ENCODE measurements at regions not wholly inside any gene's neighbourhood (a gene's known extent, or its start where the extent isn't known, plus 50 kb on each side); places are given as distances from the start of the nearest gene placed in this dataset.

DNA sequence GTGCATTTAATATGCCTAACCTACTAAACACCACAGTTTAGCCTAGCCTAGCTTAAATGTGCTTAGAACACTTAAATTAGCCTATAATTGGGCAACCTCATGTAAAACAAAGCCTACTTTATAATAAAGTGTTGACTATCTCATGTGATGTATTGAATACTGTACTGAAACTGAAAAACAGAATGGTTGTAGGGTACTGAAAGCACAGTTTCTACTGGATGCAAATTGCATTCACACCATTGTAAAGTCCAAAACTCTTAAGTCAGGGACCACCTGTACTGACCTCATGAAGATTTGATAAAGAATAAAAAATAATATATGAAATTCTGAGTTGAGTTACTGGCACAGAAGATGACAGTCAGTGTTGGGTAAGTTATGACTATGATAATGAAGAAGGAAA lies 625.4 kb upstream of the SOX9 start:
- Histone ChIP-seq H3K4me1 (peaks cover 0 to 12% (median 7%) of the 10 kb centered on the region in 4 donors), H3K36me3 (no peaks in the 10 kb centered on the region), H3K9me3 (no peaks in the 10 kb centered on the region), H3K27me3 (no peaks in the 10 kb centered on the region), H3K27ac (replicated peaks in 1 of 4) (no peak overlapping the region), H3K4me3 (no peak overlapping the region)
- intact Hi-C loops (cut with DNase I) = no loop called here
- TF ChIP-seq POLR2A (IDR thresholded peaks at IDR 0.05; ENCODE audit: low read depth) = no peak
- no peak for TF ChIP-seq EP300 (IDR thresholded peaks at IDR 0.05)
- TF ChIP-seq, protein P1, sequence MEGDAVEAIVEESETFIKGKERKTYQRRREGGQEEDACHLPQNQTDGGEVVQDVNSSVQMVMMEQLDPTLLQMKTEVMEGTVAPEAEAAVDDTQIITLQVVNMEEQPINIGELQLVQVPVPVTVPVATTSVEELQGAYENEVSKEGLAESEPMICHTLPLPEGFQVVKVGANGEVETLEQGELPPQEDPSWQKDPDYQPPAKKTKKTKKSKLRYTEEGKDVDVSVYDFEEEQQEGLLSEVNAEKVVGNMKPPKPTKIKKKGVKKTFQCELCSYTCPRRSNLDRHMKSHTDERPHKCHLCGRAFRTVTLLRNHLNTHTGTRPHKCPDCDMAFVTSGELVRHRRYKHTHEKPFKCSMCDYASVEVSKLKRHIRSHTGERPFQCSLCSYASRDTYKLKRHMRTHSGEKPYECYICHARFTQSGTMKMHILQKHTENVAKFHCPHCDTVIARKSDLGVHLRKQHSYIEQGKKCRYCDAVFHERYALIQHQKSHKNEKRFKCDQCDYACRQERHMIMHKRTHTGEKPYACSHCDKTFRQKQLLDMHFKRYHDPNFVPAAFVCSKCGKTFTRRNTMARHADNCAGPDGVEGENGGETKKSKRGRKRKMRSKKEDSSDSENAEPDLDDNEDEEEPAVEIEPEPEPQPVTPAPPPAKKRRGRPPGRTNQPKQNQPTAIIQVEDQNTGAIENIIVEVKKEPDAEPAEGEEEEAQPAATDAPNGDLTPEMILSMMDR (IDR thresholded peaks at IDR 0.05) = no peak
- no peak for TF ChIP-seq POLR2AphosphoS5 (IDR thresholded peaks at IDR 0.05)
- DNase-seq (ENCODE audit: extremely low spot score) = no peak

DNA sequence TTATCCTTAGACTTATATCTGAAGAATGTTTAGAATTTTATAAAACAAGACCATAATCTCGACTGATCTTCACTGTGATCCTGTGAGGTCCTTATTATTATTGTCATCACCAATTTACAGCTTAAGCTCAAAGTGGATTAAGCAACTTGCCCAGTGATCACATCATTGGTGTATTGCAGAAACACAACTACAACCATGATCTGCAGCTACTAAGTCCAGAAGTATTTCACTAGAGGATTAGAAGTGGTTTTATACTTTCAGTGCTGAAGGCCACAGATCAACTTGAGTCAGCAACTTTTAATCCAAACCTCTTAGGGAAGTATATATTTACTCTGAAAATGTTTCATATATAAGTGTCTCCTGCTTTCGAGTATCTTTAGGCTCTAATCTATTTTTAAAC lies 624.3 kb upstream of the SOX9 start:
- DNase-seq (ENCODE audit: extremely low spot score) = no peak
- Histone ChIP-seq H3K27me3 (no peaks in the 10 kb centered on the region), H3K4me3 (no peak overlapping the region), H3K36me3 (no peaks in the 10 kb centered on the region), H3K27ac (replicated peaks in 1 of 4) (no peak overlapping the region), H3K9me3 (no peaks in the 10 kb centered on the region), H3K4me1 (peaks cover 0 to 12% (median 7%) of the 10 kb centered on the region in 4 donors)
- intact Hi-C loops (cut with DNase I) = no loop called here
- TF ChIP-seq EP300 (IDR thresholded peaks at IDR 0.05) (no peak), POLR2AphosphoS5 (IDR thresholded peaks at IDR 0.05) (no peak), POLR2A (IDR thresholded peaks at IDR 0.05; ENCODE audit: low read depth) (no peak)
- TF ChIP-seq, protein P1 (IDR thresholded peaks at IDR 0.05) = no peak
- 72% methylated on average over 2 of the region's 2 CpGs for WGBS

DNA sequence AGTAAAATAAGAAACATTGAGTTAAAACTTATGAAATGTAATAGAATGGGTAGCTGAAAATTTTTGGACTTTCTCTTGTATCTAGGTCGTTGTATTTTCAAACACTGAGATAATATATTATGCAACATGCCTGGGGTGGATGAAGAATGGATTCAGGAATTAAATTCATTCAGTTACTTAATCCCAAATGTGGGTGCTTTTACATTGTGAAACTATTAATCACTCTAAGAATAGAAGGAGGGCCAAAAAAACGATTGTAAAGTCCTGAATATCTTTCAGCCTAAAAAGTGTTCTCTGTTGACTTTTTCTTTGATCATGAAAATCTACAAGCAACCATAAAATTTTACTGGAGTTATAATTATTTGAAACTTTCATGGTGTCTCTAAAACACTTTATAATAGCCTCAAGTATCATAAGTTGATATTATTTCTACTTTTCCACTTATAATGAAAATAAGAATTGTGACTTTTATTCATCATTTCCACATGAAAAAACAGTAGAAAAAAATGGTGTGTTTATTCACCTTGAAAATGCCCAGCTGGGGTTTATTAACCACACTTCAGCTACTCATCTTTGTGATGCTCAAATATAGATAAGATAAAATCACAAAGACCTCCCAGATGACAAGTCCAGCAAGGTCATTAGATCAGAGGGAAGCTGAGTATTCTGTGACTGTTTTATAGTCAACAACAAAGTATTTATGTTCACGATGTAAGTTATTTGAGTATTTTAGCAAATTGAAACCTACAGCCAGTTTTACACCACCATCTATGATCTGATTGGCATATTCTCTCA lies 619.9 kb upstream of the SOX9 start:
- intact Hi-C loops (cut with DNase I) = no loop called here
- TF ChIP-seq POLR2A (IDR thresholded peaks at IDR 0.05; ENCODE audit: low read depth) = no peak
- no peak for TF ChIP-seq EP300 (IDR thresholded peaks at IDR 0.05)
- TF ChIP-seq, protein P1 (IDR thresholded peaks at IDR 0.05) = no peak
- TF ChIP-seq POLR2AphosphoS5 (IDR thresholded peaks at IDR 0.05) = no peak
- H3K9me3 ChIP-seq = no peaks in the 10 kb centered on the region
- H3K36me3 ChIP-seq = no peaks in the 10 kb centered on the region
- DNase-seq (ENCODE audit: extremely low spot score) = no peak
- no peaks in the 10 kb centered on the region for H3K4me1 ChIP-seq
- H3K27ac ChIP-seq (replicated peaks in 1 of 4) = no peak overlapping the region
- no peaks in the 10 kb centered on the region for H3K27me3 ChIP-seq
- no peak overlapping the region for H3K4me3 ChIP-seq
- WGBS = 35% methylated on average over 3 of the region's 3 CpGs

DNA sequence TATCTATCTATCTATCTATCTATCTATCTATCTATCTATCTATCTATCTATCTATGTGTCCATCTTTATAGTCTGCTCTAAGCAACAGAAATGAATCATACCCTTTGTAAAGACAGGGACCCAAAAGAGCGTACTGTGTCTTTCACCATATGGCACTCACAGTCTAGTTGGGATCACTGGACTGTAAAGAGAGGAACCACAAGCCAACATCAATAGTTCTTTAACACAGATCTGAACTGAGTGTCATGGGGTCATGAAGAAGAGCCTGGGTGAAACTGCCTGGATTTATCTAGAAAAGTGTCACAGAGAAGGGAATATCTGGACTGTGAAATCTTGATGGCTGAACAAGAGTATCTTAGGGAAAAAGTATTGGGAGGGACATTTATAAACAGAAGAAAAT lies 619.1 kb upstream of the SOX9 start:
- Histone ChIP-seq H3K4me3 (no peak overlapping the region), H3K27me3 (no peaks in the 10 kb centered on the region), H3K27ac (replicated peaks in 1 of 4) (no peak overlapping the region), H3K9me3 (no peaks in the 10 kb centered on the region), H3K36me3 (no peaks in the 10 kb centered on the region), H3K4me1 (no peaks in the 10 kb centered on the region)
- WGBS = 100% methylated on average over 1 of the region's 1 CpG
- intact Hi-C loops (cut with DNase I) = no loop called here
- DNase-seq (ENCODE audit: extremely low spot score) = no peak
- TF ChIP-seq EP300 (IDR thresholded peaks at IDR 0.05) (no peak), POLR2AphosphoS5 (IDR thresholded peaks at IDR 0.05) (no peak), POLR2A (IDR thresholded peaks at IDR 0.05; ENCODE audit: low read depth) (no peak)
- TF ChIP-seq, protein P1 (IDR thresholded peaks at IDR 0.05) = no peak

DNA sequence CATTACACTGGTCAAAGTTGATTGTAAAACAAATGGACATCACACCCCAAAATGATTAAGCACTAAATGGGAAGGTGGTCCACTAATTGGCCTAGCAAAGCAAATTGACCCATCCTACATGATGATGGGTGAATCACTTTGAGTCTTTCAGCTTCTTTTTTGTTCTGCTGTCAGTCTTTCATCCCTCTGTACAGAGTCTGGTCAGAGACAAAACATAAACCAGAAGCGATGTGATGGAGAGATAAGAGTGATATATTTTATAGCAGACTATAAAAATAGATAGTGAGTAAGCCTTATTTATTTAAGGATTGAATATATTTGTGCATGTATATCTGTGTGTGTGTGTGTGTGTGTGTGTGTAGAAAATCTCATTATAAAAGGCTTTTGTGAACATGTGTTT lies 618.4 kb upstream of the SOX9 start:
- H3K27me3 ChIP-seq = no peaks in the 10 kb centered on the region
- WGBS = 87% methylated on average over 1 of the region's 1 CpG
- no peak for TF ChIP-seq POLR2A (IDR thresholded peaks at IDR 0.05; ENCODE audit: low read depth)
- TF ChIP-seq, protein P1 (IDR thresholded peaks at IDR 0.05) = no peak
- TF ChIP-seq POLR2AphosphoS5 (IDR thresholded peaks at IDR 0.05) = no peak
- TF ChIP-seq EP300 (IDR thresholded peaks at IDR 0.05) = no peak
- H3K4me1 ChIP-seq = no peaks in the 10 kb centered on the region
- no peaks in the 10 kb centered on the region for H3K36me3 ChIP-seq
- no peak overlapping the region for H3K4me3 ChIP-seq
- no peak overlapping the region for H3K27ac ChIP-seq (replicated peaks in 1 of 4)
- intact Hi-C loops (cut with DNase I) = no loop called here
- no peak for DNase-seq (ENCODE audit: extremely low spot score)
- no peaks in the 10 kb centered on the region for H3K9me3 ChIP-seq
